HepG2 (cell line): ENCODE measurements at regions not wholly inside any gene's neighbourhood (a gene's known extent, or its start where the extent isn't known, plus 50 kb on each side); places are given as distances from the start of the nearest gene placed in this dataset.

ENCODE experiments used
- ATAC-seq: fragments of 200-7000 bp; cut with Tn5 transposase; 3 replicates; pipeline ENCODE4 v1.9.1; 2020; ENCODE audit warnings: mild to moderate bottlenecking, moderate library complexity
- BruUV-seq: library from RNA; stranded (reverse); fragments of 400-500 nt; replicated peaks from 2 replicates; lab custom pipeline; 2021; lab: Mats Ljungman, UMichigan
- CTCF ChIA-PET: fragments of 300-600 bp; formaldehyde crosslinking; extraction: SDS; loops from one replicate; lab custom pipeline; 2021; ENCODE audit warnings: low total read pairs, inconsistent platforms, low intra/inter-chr PET ratio; lab: Yijun Ruan, JAX
- POLR2A ChIA-PET: fragments of 350-600 bp; sonication (Branson Sonifier 250); formaldehyde crosslinking; loops from one replicate; lab custom pipeline; 2020; ENCODE audit warnings: antibody characterized with exemption, inconsistent platforms; lab: Yijun Ruan, JAX
- DNase-seq: peaks from one replicate; pipeline ENCODE4 v3.0.0-alpha.2; 2015; ENCODE audit warnings: low spot score
- FAIRE-seq: peaks from 3 replicates; lab custom pipeline; 2011; peaks lifted over from hg19 to GRCh38; lab: Jason Lieb, UNC
- H2AFZ ChIP-seq: one replicate; pipeline ENCODE4 v1.6.1; 2011; ENCODE audit warnings: low read length, inconsistent platforms
- H3K27ac ChIP-seq: fragments of 300-600 bp; 3 replicates; pipeline ENCODE4 v1.8.0; 2011; ENCODE audit warnings: mixed run types, mild to moderate bottlenecking, mixed read lengths, low read length, inconsistent platforms; ENCODE audit not compliant: insufficient read depth; ENCODE audit errors: extremely low read length
- H3K27me3 ChIP-seq, 2 experiments: fragments of 200-600 bp in 1 of 2; 2 replicates in 1 of 2; 3 replicates in 1 of 2; pipeline versions ENCODE4 v1.6.0 to v1.8.0; 2011; ENCODE audit warnings: low read length in 2 of 2, mild to moderate bottlenecking in 2 of 2, moderate library complexity in 2 of 2, inconsistent platforms in 1 of 2; ENCODE audit not compliant: insufficient read depth in 2 of 2, control insufficient read depth in 1 of 2
- H3K36me3 ChIP-seq, 2 experiments: fragments of 200-600 bp in 1 of 2; replicated peaks in 1 of 2; 2 replicates in 1 of 2; 3 replicates in 1 of 2; pipeline versions ENCODE4 v1.5.1 to v1.8.0; 2011; ENCODE audit warnings: low read length in 2 of 2, inconsistent platforms in 1 of 2; ENCODE audit not compliant: insufficient read depth in 2 of 2, control insufficient read depth in 1 of 2
- H3K4me1 ChIP-seq: 2 replicates; pipeline ENCODE4 v1.5.1; 2012; ENCODE audit warnings: low read length, inconsistent platforms; ENCODE audit not compliant: insufficient read depth
- H3K4me2 ChIP-seq: 2 replicates; pipeline ENCODE4 v1.6.0; 2011; ENCODE audit warnings: low read depth, low read length, inconsistent platforms
- H3K4me3 ChIP-seq, 3 experiments: fragments of 200-600 bp in 1 of 3; sonication (generic), shearing (Covaris generic) in 1 of 3; replicated peaks in 1 of 3; 2 replicates each; pipeline ENCODE4 v1.5.1; 2011 to 2016; ENCODE audit warnings: low read length in 3 of 3, inconsistent platforms in 2 of 3, low read depth in 2 of 3, mild to moderate bottlenecking in 2 of 3, control low read depth in 1 of 3, mixed read lengths in 1 of 3; ENCODE audit not compliant: insufficient read depth in 1 of 3
- H3K79me2 ChIP-seq: one replicate; pipeline ENCODE4 v1.6.1; 2011; ENCODE audit warnings: low read length, inconsistent platforms; ENCODE audit not compliant: insufficient read depth
- H3K9ac ChIP-seq: 2 replicates; pipeline ENCODE4 v1.6.0; 2011; ENCODE audit warnings: mild to moderate bottlenecking, low read depth, low read length, inconsistent platforms; ENCODE audit not compliant: insufficient read depth
- H3K9me3 ChIP-seq: 2 replicates; pipeline ENCODE4 v1.5.1; 2012; ENCODE audit warnings: mild to moderate bottlenecking, low read length
- H4K20me1 ChIP-seq: 2 replicates; pipeline ENCODE4 v1.6.0; 2011; ENCODE audit warnings: inconsistent platforms, mild to moderate bottlenecking, low read length, moderate library complexity; ENCODE audit not compliant: insufficient read depth
- ETV6 ChIP-seq: sonication (generic); formaldehyde crosslinking; conservative IDR thresholded peaks from 2 replicates; pipeline ENCODE4 v1.4.0; 2020; ENCODE audit warnings: missing genetic modification reagents
- MATR3 ChIP-seq: sonication (generic); formaldehyde crosslinking; IDR thresholded peaks from 2 replicates; pipeline ENCODE4 v1.4.0; 2020; ENCODE audit warnings: missing genetic modification reagents
- MED1 ChIP-seq: sonication (generic); formaldehyde crosslinking; IDR thresholded peaks from 2 replicates; pipeline ENCODE4 v1.4.0; 2020; ENCODE audit warnings: missing genetic modification reagents
- MEIS2 ChIP-seq: sonication (generic); formaldehyde crosslinking; IDR thresholded peaks from 2 replicates; pipeline ENCODE4 v1.9.0; 2021; ENCODE audit warnings: mild to moderate bottlenecking, missing genetic modification reagents
- POLR2A ChIP-seq, 2 experiments: IDR thresholded peaks; 2 replicates each; pipeline ENCODE4 v1.6.1; 2011; ENCODE audit warnings: low read depth in 2 of 2, low read length in 2 of 2, mild to moderate bottlenecking in 1 of 2, moderate library complexity in 1 of 2; ENCODE audit not compliant: insufficient read depth in 1 of 2
- TMF1 ChIP-seq: sonication (generic); formaldehyde crosslinking; IDR thresholded peaks from 2 replicates; pipeline ENCODE4 v1.8.1; 2022; ENCODE audit warnings: low read depth, missing genetic modification reagents
- ZNF20 ChIP-seq: sonication (generic); formaldehyde crosslinking; IDR thresholded peaks from 2 replicates; pipeline ENCODE4 v1.4.0; 2020; ENCODE audit warnings: mild to moderate bottlenecking, moderate library complexity, missing genetic modification reagents
- ZNF451 ChIP-seq: sonication (generic); formaldehyde crosslinking; IDR thresholded peaks from 2 replicates; pipeline ENCODE4 v1.5.0; 2020; ENCODE audit warnings: mild to moderate bottlenecking, missing genetic modification reagents
- WGBS: methylation state at CpG from one replicate; pipeline ENCODE4 v1.1.6; 2017; ENCODE audit warnings: low lambda C conversion rate; 5-methylcytosine and 5-hydroxymethylcytosine counted together
- in situ Hi-C: cut with HindIII; loops from 2 replicates; pipeline ENCODE4 v1.10.0; 2017; ENCODE audit warnings: low pct_unique_long_range_greater_than_20kb; ENCODE audit not compliant: extremely low pct_ligation_motif_present
- intact Hi-C: fragments of 100-400 bp; cut with micrococcal nuclease; formaldehyde crosslinking; loops from one replicate; pipeline ENCODE4 v1.10.0; 2022; ENCODE audit not compliant: unreplicated experiment
- TF ChIP-seq, protein P1 (sequence below): sonication (generic); formaldehyde crosslinking; IDR thresholded peaks from 2 replicates; pipeline ENCODE4 v1.4.0; 2020; ENCODE audit warnings: missing genetic modification reagents, borderline replicate concordance
- TF ChIP-seq, protein P2 (sequence below), 2 experiments: sonication (generic) in 1 of 2; formaldehyde crosslinking in 1 of 2; IDR thresholded peaks; 2 replicates each; pipeline versions ENCODE4 v1.5.1 to v1.6.1; 2011 to 2020; ENCODE audit warnings: borderline replicate concordance in 1 of 2, low read depth in 1 of 2, low read length in 1 of 2, mild to moderate bottlenecking in 1 of 2, missing genetic modification reagents in 1 of 2, moderate library complexity in 1 of 2

DNA sequence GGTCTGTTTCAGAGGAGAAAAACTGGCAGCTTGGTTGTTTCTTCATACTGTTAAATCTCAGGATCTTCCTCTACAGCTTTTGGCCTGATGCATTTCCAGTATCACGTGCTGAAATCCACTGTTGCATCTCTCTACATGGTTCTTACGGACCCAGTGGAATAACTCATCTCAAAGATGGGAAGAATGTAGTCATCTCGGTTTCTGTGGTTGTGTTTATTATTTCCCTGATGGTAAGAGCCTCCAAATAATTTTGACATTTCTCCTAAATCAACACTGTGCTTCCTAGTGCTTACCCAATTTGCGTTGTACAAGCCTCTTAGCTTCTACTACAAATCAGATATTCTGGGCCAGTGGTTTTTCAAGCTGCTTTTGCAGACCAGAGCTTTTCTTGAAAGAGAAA is 812.8 kb downstream of the C12orf50 start:
- Histone ChIP-seq H3K4me1 (no peaks in the 10 kb centered on the region), H3K27me3 (no peaks in the 10 kb centered on the region), H3K36me3 (no peaks in the 10 kb centered on the region), H3K9me3 (peaks cover 25% of the 10 kb centered on the region), H2AFZ (no peak overlapping the region), H3K4me2 (no peak overlapping the region), H4K20me1 (no peaks in the 10 kb centered on the region), H3K4me3 (no peak overlapping the region), H3K79me2 (no peaks in the 10 kb centered on the region), H3K27ac (no peak overlapping the region), H3K9ac (no peak overlapping the region)
- no peak for ATAC-seq
- CTCF ChIA-PET, result no interaction called here
- in situ Hi-C loops, result no loop called here
- intact Hi-C loops, result no loop called here
- 0% methylated on average over 4 of the region's 4 CpGs for WGBS
- no peak for FAIRE-seq
- POLR2A ChIA-PET, result no interaction called here
- BruUV-seq, result no TSS peak
- no peak for TF ChIP-seq POLR2A (IDR thresholded peaks at IDR 0.05; ENCODE audit: insufficient read depth in 1 of 2, low read depth in 2 of 2, low read length in 2 of 2)
- TF ChIP-seq TMF1 (CRISPR knock-in tag), result no peak
- TF ChIP-seq ETV6 (CRISPR knock-in tag), result no peak
- TF ChIP-seq ZNF20 (CRISPR knock-in tag), result no peak
- TF ChIP-seq MED1 (CRISPR knock-in tag), result no peak
- TF ChIP-seq MATR3 (CRISPR knock-in tag), result no peak
- TF ChIP-seq, protein P1, sequence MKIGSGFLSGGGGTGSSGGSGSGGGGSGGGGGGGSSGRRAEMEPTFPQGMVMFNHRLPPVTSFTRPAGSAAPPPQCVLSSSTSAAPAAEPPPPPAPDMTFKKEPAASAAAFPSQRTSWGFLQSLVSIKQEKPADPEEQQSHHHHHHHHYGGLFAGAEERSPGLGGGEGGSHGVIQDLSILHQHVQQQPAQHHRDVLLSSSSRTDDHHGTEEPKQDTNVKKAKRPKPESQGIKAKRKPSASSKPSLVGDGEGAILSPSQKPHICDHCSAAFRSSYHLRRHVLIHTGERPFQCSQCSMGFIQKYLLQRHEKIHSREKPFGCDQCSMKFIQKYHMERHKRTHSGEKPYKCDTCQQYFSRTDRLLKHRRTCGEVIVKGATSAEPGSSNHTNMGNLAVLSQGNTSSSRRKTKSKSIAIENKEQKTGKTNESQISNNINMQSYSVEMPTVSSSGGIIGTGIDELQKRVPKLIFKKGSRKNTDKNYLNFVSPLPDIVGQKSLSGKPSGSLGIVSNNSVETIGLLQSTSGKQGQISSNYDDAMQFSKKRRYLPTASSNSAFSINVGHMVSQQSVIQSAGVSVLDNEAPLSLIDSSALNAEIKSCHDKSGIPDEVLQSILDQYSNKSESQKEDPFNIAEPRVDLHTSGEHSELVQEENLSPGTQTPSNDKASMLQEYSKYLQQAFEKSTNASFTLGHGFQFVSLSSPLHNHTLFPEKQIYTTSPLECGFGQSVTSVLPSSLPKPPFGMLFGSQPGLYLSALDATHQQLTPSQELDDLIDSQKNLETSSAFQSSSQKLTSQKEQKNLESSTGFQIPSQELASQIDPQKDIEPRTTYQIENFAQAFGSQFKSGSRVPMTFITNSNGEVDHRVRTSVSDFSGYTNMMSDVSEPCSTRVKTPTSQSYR, result no peak
- TF ChIP-seq, protein P2, sequence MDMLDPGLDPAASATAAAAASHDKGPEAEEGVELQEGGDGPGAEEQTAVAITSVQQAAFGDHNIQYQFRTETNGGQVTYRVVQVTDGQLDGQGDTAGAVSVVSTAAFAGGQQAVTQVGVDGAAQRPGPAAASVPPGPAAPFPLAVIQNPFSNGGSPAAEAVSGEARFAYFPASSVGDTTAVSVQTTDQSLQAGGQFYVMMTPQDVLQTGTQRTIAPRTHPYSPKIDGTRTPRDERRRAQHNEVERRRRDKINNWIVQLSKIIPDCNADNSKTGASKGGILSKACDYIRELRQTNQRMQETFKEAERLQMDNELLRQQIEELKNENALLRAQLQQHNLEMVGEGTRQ (IDR thresholded peaks at IDR 0.05; ENCODE audit: low read depth, low read length), result no peak
- TF ChIP-seq, protein P2 (CRISPR knock-in tag; IDR thresholded peaks at IDR 0.05; ENCODE audit: borderline replicate concordance), result no peak
- TF ChIP-seq MEIS2 (CRISPR knock-in tag), result no peak
- no peak for TF ChIP-seq ZNF451
- DNase-seq, result no peak
